ENCODE measurements at regions not wholly inside any gene's neighbourhood (a gene's known extent, or its start where the extent isn't known, plus 50 kb on each side); places are given as distances from the start of the nearest gene placed in this dataset.

GRCh38 chr16:79754501-79754900 is 154.0 kb upstream of the MAF start:
- DNase-seq (ENCODE audit: low read depth) = no peak

GRCh38 chr16:79754081-79754480 is 153.5 kb upstream of the MAF start:
- no peak for DNase-seq (ENCODE audit: low read depth)

GRCh38 chr16:79753286-79753685 is 152.7 kb upstream of the MAF start:
- no peak for DNase-seq (ENCODE audit: low read depth)

GRCh38 chr16:79752396-79752795 is 151.9 kb upstream of the MAF start:
- no peak for DNase-seq (ENCODE audit: low read depth)

GRCh38 chr16:79751471-79752184 is 151.1 kb upstream of the MAF start:
- DNase-seq (ENCODE audit: low read depth) = no peak

GRCh38 chr16:79750311-79750710 is 149.8 kb upstream of the MAF start:
- DNase-seq (ENCODE audit: low read depth) = no peak

- no peak for DNase-seq (ENCODE audit: low read depth)
Observed at GRCh38 chr16:79748629-79749028, 148.1 kb upstream of the MAF start.

- DNase-seq (ENCODE audit: low read depth) = no peak
Observed at GRCh38 chr16:79747688-79748087, 147.2 kb upstream of the MAF start.

GRCh38 chr16:79740252-79740651 is 139.7 kb upstream of the MAF start:
- no peak for DNase-seq (ENCODE audit: low read depth)

- no peak for DNase-seq (ENCODE audit: low read depth)
Observed at GRCh38 chr16:79735271-79735670, 134.7 kb upstream of the MAF start.

- no peak for DNase-seq (ENCODE audit: low read depth)
Observed at GRCh38 chr16:79734721-79735120, 134.2 kb upstream of the MAF start.

- no peak for DNase-seq (ENCODE audit: low read depth)
Observed at GRCh38 chr16:79728923-79729240, 128.3 kb upstream of the MAF start.

- DNase-seq (ENCODE audit: low read depth) = no peak
Observed at GRCh38 chr16:79728048-79728922, 127.7 kb upstream of the MAF start.

- DNase-seq (ENCODE audit: low read depth) = no peak
Observed at GRCh38 chr16:79726902-79727301, 126.4 kb upstream of the MAF start.

- DNase-seq (ENCODE audit: low read depth) = no peak
Observed at GRCh38 chr16:79725051-79725450, 124.5 kb upstream of the MAF start.

GRCh38 chr16:79723583-79724168 is 123.1 kb upstream of the MAF start:
- no peak for DNase-seq (ENCODE audit: low read depth)

GRCh38 chr16:79721270-79721669 is 120.7 kb upstream of the MAF start:
- DNase-seq (ENCODE audit: low read depth) = no peak

- no peak for DNase-seq (ENCODE audit: low read depth)
Observed at GRCh38 chr16:79717333-79718137, 117.0 kb upstream of the MAF start.

GRCh38 chr16:79716645-79717332 is 116.3 kb upstream of the MAF start:
- no peak for DNase-seq (ENCODE audit: low read depth)

- no peak for DNase-seq (ENCODE audit: low read depth)
Observed at GRCh38 chr16:79715061-79715460, 114.5 kb upstream of the MAF start.

- no peak for DNase-seq (ENCODE audit: low read depth)
Observed at GRCh38 chr16:79714440-79714839, 113.9 kb upstream of the MAF start.

All from T follicular helper cell (primary cell).